HG03196 (cell line): ENCODE measurements at regions not wholly inside any gene's neighbourhood (a gene's known extent, or its start where the extent isn't known, plus 50 kb on each side); places are given as distances from the start of the nearest gene placed in this dataset.

Experiments used
- ATAC-seq: cut with Tn5 transposase; IDR thresholded peaks from one replicate; pipeline ENCODE4 v1.9.1; 2021; ENCODE audit not compliant: unreplicated experiment

DNA sequence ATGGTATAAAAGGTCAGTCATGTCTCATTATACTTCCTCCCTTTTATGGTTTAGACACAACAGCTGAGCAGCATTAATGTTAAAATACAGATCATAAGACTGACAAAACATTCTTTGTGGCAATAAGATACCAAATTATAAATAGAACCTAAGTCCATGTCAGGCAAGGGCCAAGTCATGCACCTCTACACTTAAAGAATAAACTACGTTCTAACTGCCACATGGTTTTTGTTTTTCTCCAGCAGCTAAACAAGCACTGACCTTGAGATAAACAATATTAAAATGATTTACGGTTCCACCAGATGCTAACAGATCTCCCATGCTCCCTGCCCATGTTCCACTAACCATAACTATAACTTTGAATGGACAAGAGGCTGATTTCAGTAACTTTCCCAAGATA is 368.6 kb upstream of the TFPI start:
- no peak for ATAC-seq

DNA sequence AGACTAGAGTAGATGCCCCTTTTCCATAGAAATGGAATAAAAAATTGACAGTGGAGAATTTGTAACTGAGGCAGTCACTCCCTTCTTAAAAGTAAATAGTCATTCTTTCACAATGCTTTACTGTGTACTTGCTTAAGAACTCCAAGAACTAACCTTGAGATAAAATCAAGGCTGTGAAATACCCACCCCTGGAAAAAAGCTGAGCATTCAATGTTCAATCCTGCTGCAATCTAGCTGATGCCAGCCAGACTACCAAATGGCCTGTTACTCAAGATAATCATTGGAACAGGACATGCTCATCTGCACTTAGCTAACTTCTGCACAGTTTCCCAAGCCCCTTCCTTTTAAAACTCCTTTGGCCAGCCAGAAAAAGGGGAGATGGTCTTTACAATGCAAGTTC is 367.4 kb upstream of the GULP1 start:
- no peak for ATAC-seq

- no peak for ATAC-seq
These were observed 357.4 kb upstream of the GULP1 start for GRCh38 chr2:187934236-187934635.

GRCh38 chr2:187934692-187935091 is 357.0 kb upstream of the GULP1 start:
- no peak for ATAC-seq

DNA sequence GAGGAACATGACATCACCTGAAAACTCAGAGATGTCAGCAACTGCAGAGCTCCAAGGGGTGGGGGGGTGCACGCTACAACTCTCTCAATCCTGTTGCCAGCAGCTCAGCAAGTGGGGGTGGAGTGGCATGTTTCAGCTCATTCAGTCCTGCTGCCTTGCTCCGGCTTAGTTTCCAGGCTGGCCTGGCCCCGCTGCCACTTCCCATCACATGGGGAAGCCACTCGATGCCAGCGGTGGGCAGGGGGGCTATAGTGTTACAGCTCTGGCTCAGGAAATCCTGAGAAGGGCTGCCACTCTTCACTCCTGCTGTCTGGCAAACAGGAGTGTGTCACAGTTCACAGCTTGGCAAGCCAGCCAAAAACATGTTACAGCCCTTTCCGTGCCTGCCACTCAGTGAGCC is 356.5 kb upstream of the GULP1 start:
- ATAC-seq: no peak

DNA sequence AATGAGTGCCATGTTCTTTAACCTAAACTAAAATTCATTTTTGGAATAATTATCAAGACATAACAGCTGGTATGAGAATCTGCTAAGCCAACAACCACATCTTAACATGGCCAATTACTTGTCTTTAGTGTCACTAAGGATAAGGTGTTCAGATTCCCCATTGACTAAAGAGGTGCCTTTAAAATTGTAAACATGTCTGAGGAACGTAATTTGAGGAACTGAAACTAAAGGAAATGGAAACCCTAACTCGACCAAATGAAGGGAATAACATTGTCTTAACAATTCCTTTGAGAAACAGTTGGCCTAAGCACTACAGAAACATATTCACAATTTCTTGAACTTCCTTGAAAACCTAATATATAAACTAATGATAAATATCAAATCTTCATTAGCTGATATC is 355.4 kb upstream of the GULP1 start:
- no peak for ATAC-seq

GRCh38 chr2:187939180-187939579 is 352.5 kb upstream of the GULP1 start:
- no peak for ATAC-seq

DNA sequence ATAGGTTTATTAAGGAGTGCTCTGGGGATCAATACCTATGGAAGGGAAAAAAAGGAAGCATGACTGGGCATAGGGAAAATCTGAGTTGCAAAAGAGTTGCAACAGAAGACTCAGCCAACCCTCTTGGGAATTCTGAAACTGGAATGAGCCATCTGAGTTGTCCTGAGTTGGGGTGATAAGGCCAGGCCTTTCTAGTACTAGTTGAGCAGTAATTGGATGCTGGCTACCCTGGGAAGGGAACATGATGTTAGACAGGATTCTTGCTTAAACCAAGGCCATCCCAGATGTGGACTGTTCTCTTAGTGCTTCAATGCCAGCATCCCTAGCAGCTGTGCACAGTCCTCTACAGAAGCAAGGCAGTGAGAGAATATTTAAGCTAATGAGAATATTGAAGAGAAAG is 348.8 kb upstream of the GULP1 start:
- no peak for ATAC-seq

DNA sequence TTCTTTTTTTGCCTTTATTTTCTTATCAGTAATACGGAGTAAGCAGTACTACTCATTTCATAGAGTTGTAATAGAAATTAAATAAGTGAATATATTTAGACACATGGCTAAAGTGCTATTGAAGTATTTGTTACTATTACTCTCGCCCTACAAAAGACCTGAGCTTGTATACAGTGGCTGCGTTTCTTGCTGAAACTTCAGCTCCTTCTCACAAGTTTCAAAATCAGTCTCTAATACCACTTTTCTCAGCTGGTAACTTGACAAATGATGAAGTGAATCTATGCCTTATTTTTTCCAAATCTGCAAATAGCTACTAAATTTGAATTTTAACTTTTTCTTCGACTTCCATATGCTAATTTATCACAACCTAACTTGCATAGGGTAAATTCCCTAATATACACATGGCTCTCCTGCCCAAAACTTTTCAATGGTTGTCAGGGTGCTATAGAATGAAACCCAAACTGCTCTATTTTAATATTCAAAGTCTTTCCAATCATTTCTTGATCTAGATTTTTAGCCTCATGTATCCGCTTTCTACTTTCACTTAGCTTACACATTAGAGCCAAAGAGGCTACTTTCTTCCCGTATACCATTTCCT is 347.8 kb upstream of the GULP1 start:
- ATAC-seq: no peak

- ATAC-seq: no peak
These were observed 341.8 kb upstream of the GULP1 start for GRCh38 chr2:187949859-187950258.

- no peak for ATAC-seq
These were observed 340.0 kb upstream of the GULP1 start for GRCh38 chr2:187951470-187952218.

- ATAC-seq: no peak
These were observed 334.7 kb upstream of the GULP1 start for GRCh38 chr2:187956906-187957534.

DNA sequence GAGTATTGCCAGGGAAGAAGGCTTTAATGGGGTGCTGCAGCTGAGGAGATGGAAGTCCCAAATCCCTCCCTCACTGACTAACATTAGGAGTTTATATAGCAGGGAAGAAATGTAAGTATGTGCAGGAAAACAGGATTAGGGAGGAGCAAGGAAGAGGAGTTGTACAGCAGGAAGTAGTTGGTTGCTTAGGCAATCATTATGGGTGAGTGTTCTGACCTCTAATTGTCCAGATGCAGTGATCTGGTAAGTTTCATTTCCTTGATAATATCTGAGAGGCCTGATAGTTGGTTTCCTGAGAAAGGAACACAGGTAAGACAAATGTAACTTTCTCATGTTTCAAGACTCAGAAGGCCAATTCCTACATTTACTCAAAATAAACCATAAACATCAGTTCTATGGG is 331.9 kb upstream of the GULP1 start:
- ATAC-seq: no peak

DNA sequence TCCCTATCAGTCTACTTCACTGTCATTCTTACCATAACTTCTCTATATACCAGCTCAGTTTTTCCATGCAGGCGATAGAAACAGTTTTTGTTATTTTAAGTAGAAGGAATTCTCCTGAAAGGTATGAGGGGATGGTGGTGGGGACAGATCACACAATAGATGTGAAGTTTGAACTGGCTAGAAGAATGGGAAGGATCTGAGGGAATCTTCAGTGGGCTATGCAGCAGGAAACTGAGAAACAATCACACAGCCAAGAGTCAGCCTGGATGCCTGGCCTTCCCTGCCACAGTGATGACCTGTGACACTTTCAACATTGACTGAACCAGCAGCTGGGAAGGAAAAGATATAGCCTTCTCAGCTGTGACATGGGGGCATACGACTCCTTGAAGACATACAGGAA is 329.1 kb upstream of the GULP1 start:
- no peak for ATAC-seq

GRCh38 chr2:187964746-187965145 is 326.9 kb upstream of the GULP1 start:
- no peak for ATAC-seq

DNA sequence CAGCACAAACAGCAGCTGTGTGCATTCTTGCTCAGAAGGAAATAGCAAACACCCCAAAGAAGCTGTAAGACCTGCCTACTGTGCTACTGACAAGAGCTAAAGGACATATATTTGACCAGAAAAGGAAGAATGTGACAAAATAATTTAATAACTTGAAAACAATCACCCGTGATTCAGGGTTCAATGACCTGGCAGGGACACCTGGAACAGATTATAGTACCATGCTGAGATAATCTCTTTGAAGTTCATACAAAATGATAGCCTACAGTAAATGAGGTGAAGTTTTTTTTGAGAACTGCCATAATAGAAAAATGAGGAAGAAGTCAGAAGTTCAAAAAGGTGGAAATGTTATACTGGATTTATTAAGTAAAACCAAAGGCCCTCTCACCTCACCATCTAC is 324.8 kb upstream of the GULP1 start:
- no peak for ATAC-seq

GRCh38 chr2:187971893-187972292 is 319.8 kb upstream of the GULP1 start:
- ATAC-seq: no peak

DNA sequence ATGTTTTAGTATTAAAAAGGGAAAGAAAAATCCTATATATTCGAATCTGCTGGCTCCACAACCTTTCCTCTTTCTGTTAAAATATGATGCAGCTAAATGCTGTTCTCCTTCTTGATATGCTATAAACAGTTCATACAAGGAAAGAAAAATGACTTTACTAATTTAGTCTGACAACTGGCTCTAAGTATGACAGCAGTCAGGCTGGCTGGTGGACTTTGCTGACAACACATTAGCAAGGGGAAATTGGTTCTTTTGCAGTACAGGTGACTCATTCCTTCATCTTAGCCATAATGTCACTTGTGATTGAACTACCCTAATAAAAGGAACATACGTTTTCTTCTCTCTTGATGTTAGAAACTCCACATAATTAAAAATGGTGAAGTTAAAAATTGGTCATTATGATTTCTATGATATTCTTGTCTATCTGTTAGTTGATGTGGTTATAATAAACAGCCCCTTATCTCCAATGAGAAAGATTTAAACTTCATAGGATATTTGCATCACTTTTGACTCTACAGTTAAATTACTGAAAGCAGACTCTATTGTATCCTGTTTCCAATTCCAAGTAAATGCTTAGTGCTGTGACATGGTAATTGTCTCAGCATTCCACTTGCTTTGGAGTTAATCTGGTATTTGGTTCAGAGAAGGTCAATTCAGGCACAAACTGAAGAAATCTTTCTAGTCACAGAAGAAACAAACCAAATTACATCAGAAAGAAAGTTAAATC is 315.3 kb upstream of the GULP1 start:
- ATAC-seq: no peak

DNA sequence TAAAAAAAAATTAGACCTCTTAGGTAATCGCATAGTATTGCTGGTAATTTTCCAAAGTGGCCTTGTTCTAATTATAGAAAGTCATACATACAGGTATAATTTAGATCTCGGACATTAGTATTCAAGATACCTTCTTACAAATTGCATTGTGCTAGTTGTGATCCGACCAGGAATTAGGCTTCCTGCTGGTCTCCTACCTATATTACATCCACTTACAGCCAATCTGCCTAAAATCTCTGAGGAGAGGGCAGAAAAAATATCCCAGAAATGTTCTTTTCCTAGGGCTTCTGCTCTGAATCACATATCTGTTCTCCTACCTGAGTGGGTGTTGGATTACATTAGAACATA is 314.7 kb upstream of the GULP1 start:
- no peak for ATAC-seq

GRCh38 chr2:187978356-187978755 is 313.3 kb upstream of the GULP1 start:
- no peak for ATAC-seq

- ATAC-seq: peak; percentile 82
These were observed 309.0 kb upstream of the GULP1 start for GRCh38 chr2:187982668-187983067.

DNA sequence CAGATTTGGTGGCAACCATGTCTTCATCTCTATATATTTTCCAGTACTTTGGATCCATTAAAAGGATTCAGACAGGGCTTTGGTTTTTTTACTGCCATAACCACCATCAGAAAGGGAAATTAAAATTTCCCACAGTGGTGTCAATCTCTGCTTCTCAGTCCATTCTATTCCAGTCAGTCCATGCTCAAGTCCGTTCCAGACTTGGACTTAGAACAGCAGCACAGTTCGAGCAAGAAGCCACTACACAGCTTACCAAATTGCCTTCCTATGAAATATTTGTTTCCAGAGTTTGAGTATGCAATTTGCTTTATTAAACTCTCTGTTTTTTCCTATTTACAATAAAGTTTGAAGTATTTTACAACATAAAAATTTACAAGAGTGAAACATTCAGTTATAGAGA is 306.5 kb upstream of the GULP1 start:
- no peak for ATAC-seq
